Dermis blood vessel endothelial cell (primary cell): ENCODE measurements at regions not wholly inside any gene's neighbourhood (a gene's known extent, or its start where the extent isn't known, plus 50 kb on each side); places are given as distances from the start of the nearest gene placed in this dataset.

Experiments used
- DNase-seq: peaks from one replicate; pipeline ENCODE4 v3.0.0; 2010

GRCh38 chr18:31248783-31249521, 69.0 kb upstream of the DSG1 start:
- DNase-seq, result no peak

DNA sequence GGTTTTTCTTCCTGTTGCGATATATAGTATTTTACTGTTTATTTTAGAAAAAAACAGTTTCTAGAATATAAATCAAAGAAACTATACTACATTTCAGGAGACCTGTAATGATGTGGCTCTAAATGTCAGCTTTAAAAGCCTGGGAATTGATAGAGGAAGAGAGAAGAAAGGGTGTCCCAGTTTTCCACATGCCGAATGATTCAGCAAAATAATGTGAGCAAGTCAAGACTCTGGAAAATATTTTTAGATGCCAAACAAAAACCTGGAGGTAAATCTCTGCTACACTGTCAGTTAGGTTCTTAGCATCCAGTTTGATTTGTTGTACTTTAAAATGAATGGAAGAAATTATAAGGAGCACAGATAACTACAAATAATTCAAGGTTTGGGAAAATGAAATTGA, 67.1 kb upstream of the DSG1 start:
- no peak for DNase-seq

DNA sequence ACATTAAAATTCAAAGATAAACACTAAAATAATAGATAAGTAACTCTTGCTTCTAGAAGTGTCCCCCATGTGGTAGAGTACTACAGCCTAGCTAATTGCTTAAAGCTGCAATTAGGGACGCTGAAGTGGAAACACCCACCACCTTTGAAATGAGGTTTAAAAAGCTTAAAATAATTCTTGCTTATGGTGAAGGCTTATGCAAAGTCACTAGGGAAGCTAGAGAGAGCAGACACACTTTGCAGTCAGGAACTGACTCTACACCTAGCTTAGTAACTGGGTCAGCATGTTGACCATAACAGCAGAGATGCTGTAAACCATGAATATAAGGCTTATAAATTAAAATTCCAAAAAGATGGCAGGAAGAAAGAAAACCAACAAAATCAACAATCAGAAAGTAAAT, 65.4 kb upstream of the DSG1 start:
- DNase-seq, result no peak

DNA sequence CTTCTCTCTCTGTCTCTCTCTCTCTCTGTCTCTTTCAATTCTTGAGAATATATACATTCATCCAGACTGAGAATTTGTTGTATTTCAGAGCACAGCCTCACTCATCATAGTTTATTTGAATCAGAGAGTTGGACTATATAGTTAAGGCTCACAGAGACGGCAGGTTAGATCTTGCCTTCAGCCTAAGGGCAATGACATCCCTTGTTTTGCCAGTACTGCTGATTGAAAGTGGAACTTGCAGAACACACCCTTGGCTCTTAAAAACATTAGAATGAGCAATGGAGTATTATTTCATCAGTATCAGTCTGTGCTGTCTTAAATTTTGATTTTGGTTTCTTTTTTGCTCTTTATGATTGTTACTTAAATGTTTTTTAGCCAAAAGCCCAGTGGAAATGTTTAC, 62.0 kb upstream of the DSG1 start:
- DNase-seq, result no peak

- DNase-seq, result no peak
These were observed 59.2 kb upstream of the DSG1 start for GRCh38 chr18:31258789-31259188.

- DNase-seq, result no peak
These were observed 56.0 kb upstream of the DSG1 start for GRCh38 chr18:31261792-31262582.

DNA sequence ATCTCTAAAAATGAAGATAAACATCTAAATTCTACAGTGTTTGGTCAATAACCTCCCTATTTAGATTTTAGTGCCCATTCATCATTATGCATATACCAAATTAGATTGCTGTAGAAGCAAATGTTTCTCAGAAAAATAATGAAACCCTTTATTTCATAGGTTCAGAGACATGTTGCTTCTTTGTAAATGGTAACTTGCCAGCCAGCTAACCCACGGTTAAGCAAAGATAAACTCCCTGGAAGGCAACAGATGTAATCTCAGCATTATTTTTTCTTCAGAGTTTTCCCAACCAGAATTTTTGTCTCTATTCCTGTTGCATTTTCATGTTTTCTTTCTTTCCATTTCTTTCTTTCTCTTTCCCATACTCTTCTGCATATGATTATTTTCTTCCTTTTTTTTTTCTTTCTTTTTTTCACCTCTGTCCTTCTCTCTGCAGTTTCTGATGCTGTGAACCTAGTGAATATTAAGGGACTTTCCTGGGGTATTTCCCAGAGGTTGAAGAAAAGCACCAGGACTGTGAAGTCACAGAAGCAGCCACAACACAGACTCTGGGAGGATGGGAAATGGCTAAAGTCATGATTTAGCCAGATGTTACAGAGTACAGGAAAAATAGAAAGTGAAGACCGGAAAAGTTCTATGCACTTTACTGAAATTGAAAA, 50.0 kb upstream of the DSG1 start:
- DNase-seq, result no peak
